ENCODE measurements at regions not wholly inside any gene's neighbourhood (a gene's known extent, or its start where the extent isn't known, plus 50 kb on each side); places are given as distances from the start of the nearest gene placed in this dataset.

- no peak for DNase-seq (ENCODE audit: low read depth)
These were observed 246.2 kb upstream of the NCAM1 start for GRCh38 chr11:112715056-112715455.

GRCh38 chr11:112718483-112718882 lies 242.7 kb upstream of the NCAM1 start:
- no peak for DNase-seq (ENCODE audit: low read depth)

- no peak for DNase-seq (ENCODE audit: low read depth)
These were observed 241.3 kb upstream of the NCAM1 start for GRCh38 chr11:112719736-112720525.

- DNase-seq (ENCODE audit: low read depth), result no peak
These were observed 239.1 kb upstream of the NCAM1 start for GRCh38 chr11:112722148-112722547.

- DNase-seq (ENCODE audit: low read depth), result no peak
These were observed 238.3 kb upstream of the NCAM1 start for GRCh38 chr11:112722876-112723275.

GRCh38 chr11:112723676-112724495 lies 237.3 kb upstream of the NCAM1 start:
- DNase-seq (ENCODE audit: low read depth), result no peak

GRCh38 chr11:112724496-112724790 lies 236.8 kb upstream of the NCAM1 start:
- no peak for DNase-seq (ENCODE audit: low read depth)

GRCh38 chr11:112725636-112726035 lies 235.6 kb upstream of the NCAM1 start:
- DNase-seq (ENCODE audit: low read depth), result no peak

GRCh38 chr11:112727341-112727841 lies 233.8 kb upstream of the NCAM1 start:
- no peak for DNase-seq (ENCODE audit: low read depth)

- DNase-seq (ENCODE audit: low read depth), result no peak
These were observed 232.9 kb upstream of the NCAM1 start for GRCh38 chr11:112728288-112728687.

GRCh38 chr11:112728716-112729115 lies 232.5 kb upstream of the NCAM1 start:
- DNase-seq (ENCODE audit: low read depth), result no peak

- DNase-seq (ENCODE audit: low read depth), result no peak
These were observed 230.6 kb upstream of the NCAM1 start for GRCh38 chr11:112730591-112730990.

GRCh38 chr11:112731538-112731937 lies 229.7 kb upstream of the NCAM1 start:
- no peak for DNase-seq (ENCODE audit: low read depth)

- no peak for DNase-seq (ENCODE audit: low read depth)
These were observed 229.2 kb upstream of the NCAM1 start for GRCh38 chr11:112732031-112732430.

GRCh38 chr11:112734207-112734606 lies 227.0 kb upstream of the NCAM1 start:
- DNase-seq (ENCODE audit: low read depth), result peak; percentile 6

GRCh38 chr11:112735470-112735869 lies 225.8 kb upstream of the NCAM1 start:
- no peak for DNase-seq (ENCODE audit: low read depth)

GRCh38 chr11:112744041-112744440 lies 217.2 kb upstream of the NCAM1 start:
- DNase-seq (ENCODE audit: low read depth), result no peak

GRCh38 chr11:112745973-112746372 lies 215.2 kb upstream of the NCAM1 start:
- no peak for DNase-seq (ENCODE audit: low read depth)

- no peak for DNase-seq (ENCODE audit: low read depth)
These were observed 213.0 kb upstream of the NCAM1 start for GRCh38 chr11:112748252-112748651.

- no peak for DNase-seq (ENCODE audit: low read depth)
These were observed 212.3 kb upstream of the NCAM1 start for GRCh38 chr11:112748713-112749543.

GRCh38 chr11:112751329-112751728 lies 209.9 kb upstream of the NCAM1 start:
- no peak for DNase-seq (ENCODE audit: low read depth)

- no peak for DNase-seq (ENCODE audit: low read depth)
These were observed 209.4 kb upstream of the NCAM1 start for GRCh38 chr11:112751772-112752171.

All from stromal cell of bone marrow (primary cell).